ENCODE measurements at regions not wholly inside any gene's neighbourhood (a gene's known extent, or its start where the extent isn't known, plus 50 kb on each side); places are given as distances from the start of the nearest gene placed in this dataset.

DNA sequence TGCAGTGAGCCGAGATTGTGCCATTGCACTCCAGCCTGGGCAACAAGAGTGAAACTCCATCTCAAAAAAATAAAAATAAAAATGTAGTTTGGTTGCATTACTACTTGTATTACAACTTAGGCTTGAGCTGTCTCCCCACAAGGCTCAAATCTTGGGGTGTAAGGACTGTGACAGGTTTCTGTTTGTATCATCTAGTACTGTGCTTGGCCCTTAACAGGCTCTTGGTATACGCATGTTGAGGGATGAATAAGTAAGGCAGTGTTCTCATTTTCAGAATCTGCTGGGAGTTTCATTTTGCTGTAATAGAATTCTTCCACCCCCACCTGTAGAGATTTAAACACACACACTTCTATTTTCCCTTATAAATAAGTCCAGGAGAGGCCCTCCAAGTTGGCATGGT lies 289.4 kb upstream of the EEF2KMT start:
- no peak for DNase-seq (ENCODE audit: low read depth in 2 of 2)

DNA sequence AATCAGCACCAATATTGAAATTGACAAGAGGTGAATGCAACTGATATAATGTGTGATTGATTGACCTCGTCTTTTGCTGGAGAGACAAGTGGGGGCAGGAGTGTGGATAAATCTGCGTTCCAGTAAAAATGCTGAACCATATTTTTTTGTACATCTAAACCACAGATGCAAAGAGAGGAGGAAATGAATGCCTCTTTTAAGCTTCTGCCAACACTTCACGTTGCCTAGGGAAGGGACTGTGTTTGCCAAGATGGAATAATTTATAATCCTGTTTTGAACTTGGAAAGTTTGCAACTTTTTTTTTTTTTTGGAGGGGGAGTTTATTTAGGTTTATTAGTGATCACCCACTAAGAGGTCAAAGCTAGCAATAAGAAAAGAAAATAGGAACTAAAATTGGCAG lies 288.2 kb upstream of the EEF2KMT start:
- DNase-seq (ENCODE audit: low read depth in 2 of 2): no peak

DNA sequence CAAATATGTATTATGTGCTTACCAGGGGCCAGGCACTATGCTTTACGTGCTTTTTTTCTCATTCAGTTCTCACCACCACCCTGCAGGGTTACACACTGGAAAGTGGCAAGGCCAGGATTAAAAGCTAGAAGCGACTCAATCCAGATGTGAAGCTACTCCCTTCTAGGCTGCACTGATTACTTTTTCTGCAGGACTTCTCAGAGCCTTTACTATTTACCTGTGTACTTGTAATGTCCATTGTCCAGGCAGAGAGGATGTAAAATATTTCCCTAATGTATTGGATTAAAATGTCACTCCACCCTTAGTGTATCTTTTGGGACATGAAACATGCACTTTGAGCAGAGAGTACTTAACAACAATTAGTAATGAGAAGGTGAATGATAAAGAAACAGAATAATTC lies 287.5 kb upstream of the EEF2KMT start:
- no peak for DNase-seq (ENCODE audit: low read depth in 2 of 2)

DNA sequence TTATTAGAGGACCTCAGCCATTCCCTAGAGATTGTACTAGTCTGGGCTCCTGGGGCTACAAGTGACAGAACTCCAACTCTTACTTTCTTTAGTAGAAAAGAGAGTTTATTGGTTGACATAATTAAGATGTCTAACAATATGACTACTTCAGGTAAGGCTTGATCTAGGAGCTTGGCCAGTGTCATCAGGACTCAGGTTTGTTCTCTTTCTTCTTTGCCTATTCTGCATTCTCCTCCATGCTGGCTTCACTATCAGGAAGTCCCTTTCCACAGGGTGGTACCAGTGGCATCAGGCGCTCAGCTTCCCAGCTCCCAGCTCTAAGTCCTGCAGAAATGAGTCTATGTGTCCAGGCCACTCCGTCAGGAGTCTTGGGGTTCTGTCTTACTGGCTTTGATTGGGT lies 286.1 kb upstream of the EEF2KMT start:
- DNase-seq (ENCODE audit: low read depth in 2 of 2): no peak

DNA sequence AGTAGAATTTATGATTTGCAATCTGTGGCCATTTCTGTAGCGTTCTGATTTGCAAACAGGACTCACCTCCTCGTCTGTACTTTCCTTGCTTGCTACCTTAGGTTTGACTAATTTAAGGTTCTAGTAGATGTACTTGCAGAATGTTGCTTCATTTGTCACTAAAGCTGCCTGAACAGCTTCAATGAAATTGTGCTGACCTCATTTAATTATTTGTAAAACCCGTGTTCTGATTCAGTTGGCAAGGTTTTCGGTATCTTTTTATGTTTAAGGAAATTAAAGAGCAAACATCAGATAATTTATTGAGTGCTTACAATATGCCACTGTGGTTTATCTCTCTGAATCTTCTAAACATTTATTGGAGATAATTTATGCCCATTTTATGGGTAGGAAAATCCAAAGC lies 284.9 kb upstream of the EEF2KMT start:
- DNase-seq (ENCODE audit: low read depth in 2 of 2): no peak

DNA sequence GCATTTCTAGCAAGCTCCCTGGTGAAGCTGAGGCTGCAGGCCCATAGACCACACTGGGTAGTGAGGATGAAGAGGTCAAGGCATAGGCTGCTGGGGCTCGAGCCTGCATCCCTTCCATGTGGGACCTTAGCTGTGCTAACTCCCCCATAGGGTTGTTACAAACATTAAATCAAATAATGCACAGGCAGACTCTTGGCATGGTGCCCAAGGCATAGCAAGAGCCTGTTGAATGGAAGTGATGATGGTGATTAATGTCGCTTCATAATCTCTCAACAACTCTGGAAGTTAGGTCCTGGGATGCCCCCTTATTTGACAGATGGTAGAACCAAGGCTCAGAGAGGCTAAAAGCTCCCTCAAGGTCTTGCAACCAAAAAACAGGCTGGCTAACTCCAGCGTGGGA lies 283.9 kb upstream of the EEF2KMT start:
- no peak for DNase-seq (ENCODE audit: low read depth in 2 of 2)

DNA sequence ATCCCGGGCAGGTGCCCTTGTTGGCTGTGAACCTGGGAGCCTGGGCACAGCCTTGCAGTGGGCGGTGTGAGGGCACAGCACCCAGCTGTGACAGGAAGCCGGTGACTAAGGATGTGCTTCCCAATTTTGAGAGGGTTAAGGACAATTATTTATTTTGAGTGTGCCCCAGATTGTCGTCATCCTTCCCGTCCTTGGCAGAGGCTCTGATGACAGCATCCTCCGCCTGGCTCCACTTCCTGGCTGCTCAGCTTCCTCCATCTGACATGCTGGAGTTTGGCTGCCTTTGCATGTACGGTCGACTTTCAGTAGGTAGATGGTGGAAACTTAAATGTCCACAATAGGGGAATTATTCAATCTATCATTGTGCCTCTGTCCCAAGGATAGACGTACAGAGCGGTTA lies 282.4 kb upstream of the EEF2KMT start:
- no peak for DNase-seq (ENCODE audit: low read depth in 2 of 2)

DNA sequence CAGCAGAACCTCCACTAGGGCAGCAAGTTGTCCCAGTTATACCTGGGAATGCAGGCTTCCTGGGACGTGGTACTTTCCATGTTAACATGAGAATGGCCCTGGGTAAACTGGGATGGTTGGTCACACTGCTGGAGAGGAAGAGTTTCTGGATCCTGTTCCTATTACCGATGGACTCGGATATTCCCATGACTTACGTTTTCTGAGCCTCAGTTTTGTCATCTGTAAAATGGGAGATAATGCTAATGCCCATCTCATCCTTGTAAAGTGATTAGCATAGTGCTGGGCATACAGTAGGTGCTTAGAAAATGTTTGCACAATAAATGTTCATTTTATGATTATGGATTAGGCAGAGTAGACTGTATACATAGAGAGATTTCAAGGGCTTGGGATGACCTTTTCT lies 280.9 kb upstream of the EEF2KMT start:
- DNase-seq (ENCODE audit: low read depth in 2 of 2): no peak

DNA sequence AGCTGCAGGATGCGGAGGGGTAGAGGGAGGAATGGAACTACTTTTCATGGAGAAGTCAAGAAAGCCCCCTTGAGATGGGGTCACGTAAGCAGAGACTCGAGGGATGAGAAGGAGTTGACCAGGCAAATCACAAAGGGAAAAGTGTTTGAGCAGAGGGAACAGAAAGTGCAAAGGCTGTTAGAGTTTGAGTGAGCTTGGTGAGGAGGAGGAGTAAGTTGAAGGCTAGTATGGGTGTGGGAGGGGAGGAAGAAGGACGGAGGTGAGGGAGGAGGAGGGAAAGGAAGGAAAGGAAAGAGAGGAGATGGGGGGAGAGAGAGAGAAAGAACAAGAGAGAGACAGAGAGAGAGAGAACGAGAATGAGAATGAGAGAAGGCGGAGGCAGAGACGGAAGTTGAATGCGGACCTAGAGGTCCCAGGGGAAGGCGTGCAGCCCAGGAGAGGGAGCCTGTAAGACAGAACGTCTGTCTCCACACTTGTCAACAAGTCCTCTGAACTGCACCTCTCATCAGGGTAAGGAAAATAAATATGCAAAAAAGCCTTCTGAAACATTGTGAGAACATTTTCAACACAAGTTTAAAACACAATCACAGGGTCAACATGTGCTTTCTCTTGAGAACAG lies 279.8 kb upstream of the EEF2KMT start:
- DNase-seq (ENCODE audit: low read depth in 2 of 2): no peak

DNA sequence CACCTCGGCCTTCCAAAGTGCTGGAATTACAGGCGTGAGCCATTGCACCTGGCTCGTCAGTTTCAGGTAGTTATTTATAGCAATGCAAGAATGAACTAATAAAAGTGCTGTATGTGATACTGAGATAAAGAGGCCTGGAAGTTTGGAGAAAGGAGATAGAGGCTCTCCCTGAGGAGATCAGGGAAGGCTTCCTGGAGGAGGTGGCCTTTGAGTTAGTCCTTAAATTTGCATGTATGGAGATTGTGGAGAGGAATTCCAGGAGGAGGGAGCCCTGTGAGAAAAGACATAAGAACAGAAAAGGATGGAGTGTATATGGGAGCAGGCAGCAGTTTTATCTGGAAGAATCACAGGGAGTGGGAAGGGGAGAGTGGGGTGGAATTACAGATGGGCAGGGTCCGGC lies 276.6 kb upstream of the EEF2KMT start:
- no peak for DNase-seq (ENCODE audit: low read depth in 2 of 2)

DNA sequence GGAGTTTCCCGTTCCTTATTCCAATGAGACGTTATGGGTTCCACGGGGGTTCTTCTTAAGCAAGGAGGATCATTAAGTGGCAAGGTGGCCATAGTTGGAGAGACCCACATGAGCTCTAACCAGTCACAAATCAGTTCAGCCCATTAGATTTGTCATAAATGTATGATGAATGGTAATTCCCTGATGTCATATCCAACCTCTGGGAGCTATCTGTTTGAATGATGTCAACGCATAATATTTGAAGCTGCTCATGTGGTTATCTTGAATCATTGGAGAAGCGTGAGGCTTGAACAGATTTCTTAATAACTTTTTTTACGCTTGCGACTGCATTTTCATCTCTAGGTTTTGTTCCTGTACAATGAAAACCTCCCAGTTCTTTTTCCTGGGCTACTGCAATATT lies 270.4 kb upstream of the EEF2KMT start:
- DNase-seq (ENCODE audit: low read depth in 2 of 2): no peak

DNA sequence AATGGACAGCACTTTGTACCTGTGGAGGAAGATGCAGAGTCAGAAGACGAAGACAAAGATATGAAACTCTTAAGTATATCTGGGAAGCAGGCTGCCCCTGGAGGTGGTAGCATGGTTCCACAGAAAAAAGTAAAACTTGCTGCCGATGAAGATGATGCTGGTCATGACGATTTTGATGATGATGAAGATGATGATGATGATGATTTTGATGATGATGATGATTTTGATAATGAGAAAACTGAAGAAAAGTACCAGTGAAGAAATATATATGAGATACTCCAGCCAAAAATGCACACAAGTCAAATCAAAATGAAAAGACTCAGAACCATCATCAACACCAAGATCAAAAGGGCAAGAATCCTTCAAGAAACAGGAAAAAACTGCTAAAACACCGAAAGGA lies 268.5 kb upstream of the EEF2KMT start:
- no peak for DNase-seq (ENCODE audit: low read depth in 2 of 2)

DNA sequence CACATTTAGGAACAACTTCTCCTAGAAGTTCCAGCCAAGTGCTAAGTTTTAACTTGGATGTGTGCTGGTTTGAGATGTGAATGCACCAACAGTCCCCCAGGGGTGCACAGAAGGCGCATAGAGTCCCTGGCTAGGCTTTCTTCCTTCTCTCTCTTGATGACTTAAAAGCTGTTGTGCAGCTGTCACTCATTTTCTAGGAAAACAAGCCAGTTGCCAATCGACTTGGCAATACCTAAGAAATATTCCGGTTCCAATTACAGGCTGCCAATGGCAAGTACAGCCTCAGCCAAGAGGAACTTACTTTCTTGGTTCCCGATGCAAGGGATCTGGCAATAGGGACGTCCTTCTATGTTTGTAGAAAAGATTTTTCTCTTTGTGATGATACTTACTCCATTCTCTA lies 266.6 kb upstream of the EEF2KMT start:
- DNase-seq (ENCODE audit: low read depth in 2 of 2): no peak

DNA sequence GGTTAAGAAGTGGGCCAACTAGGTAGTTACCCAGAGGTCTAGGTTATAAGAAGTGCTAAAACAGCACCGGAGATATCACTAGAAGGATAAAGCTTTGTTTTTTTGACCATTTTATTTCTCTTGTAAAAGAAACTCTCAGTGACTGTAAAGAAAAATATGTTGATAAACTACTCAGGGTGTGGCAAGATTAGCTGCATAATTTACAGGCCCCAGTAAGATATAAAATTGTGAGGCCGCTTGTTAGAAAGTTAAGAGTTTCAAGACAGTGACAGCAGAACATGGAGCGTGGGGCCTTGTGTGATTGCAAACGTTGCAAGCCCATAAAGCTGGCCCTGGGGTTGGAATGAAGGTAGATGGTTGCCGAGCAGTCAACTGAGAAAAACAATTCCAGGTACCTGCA lies 263.7 kb upstream of the EEF2KMT start:
- no peak for DNase-seq (ENCODE audit: low read depth in 2 of 2)

DNA sequence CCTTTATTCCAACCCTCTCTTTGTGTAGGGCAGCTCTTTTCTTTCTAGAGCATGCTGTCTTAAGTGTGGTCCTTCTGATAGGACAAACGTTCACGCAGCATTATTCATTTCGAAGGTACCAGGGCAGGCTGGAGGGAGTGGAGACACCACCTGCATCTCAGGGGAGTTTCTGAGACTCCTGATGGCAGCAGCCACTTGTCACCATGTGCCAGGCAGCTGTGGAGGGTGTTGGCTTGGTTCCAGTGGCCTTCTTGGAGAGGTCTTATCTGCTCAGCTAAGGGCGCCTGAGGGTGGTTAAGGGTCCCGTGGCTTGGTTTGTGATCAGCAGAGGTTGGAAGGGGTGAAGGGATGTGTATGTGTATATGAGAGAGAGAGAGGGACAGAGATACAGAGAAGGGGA lies 257.1 kb upstream of the EEF2KMT start:
- no peak for DNase-seq (ENCODE audit: low read depth in 2 of 2)

DNA sequence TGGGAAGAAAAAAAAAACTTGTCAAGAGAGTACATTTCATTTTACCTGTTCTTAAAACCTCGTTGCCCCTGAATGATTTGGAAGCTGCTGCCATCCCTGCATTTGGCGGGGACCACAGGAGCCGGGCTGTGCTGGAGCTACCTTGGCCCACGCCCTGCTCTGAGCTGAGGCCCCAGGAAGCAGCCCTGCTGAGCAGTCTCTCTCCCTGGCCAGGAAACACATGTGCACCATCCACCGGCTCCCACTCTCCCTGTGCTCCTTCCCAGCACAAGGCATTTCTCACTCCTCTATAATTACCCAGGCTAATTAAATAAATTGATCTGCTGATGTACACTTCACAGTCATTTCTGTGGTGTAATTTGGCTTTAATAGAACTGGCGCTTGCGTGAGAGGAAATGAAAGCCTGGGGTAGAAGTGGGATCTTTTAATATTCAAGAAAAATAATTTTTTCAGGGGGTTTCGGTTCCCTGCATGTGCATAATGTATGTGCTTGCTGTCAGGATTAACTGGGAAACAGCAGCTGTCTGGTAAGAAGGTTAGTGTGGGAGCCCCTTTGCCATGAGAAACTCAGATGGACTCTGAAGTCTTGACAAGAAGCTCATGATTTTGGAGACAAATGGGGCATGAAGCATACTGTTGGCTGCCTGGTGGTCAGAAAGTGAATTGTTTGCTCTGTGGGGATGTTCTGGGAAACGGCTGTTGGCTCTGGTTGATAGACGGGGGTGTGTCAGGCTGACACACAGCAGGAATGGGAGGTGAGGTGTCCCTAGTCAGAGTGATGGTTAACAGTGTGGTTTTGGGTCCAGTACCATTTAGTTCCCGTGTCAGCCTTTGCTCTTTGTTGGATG lies 252.3 kb upstream of the EEF2KMT start:
- no peak for DNase-seq (ENCODE audit: low read depth in 2 of 2)

DNA sequence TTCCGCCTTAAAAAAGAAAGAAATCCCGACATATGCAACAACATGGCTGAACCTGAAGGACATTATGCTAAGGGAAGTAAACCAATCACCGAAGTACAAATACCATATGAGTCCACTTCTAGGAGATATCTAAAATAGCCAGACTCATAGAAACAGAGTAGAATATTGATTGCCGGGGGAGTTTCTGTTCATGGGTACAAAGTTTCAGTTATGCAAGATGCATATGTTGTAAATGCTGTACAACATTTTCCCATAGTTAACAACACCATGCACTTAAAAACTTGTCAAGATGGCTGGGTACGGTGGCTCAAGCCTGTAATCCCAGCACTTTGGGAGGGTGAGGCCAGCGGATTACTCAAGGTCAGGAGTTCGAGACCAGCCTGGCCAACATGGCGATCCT lies 251.5 kb upstream of the EEF2KMT start:
- no peak for DNase-seq (ENCODE audit: low read depth in 2 of 2)

DNA sequence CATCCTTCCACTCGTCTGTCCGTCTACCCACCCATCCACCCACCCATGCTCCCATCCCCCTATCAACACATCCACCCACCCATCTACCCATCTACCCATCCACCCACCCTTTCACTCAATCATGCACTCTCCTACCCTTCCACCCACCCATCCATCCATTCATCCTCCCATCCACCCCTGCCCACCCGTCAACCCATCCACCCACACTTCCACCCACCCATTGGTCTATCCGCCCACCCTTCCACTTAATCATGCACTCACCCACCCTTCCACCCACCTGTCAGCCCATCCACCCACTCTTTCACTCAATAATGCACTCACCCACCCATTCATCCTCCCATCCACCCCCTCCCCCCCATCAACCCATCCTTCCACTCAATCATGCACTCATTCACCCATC lies 250.0 kb upstream of the EEF2KMT start:
- DNase-seq (ENCODE audit: low read depth in 2 of 2): no peak

DNA sequence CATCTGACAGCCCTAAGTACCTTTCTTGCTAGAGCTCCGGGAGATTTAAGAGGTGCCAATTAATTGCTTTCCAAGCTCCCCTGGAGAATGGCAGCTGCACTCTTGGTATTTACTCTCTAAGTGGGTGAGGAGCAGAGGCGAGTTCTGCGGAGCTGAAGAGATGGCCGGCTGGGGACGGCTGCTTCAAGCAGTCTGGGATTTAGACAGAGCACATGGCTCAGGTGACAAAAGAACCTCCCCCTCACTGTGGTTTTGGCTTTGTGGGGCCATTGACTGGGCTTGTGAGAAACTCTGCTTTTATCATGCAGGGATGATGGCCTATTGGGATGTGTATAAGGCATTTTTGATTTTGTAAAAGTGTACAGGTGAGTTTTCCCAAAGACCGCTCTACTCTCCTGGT lies 239.3 kb upstream of the EEF2KMT start:
- DNase-seq (ENCODE audit: low read depth in 2 of 2): no peak

DNA sequence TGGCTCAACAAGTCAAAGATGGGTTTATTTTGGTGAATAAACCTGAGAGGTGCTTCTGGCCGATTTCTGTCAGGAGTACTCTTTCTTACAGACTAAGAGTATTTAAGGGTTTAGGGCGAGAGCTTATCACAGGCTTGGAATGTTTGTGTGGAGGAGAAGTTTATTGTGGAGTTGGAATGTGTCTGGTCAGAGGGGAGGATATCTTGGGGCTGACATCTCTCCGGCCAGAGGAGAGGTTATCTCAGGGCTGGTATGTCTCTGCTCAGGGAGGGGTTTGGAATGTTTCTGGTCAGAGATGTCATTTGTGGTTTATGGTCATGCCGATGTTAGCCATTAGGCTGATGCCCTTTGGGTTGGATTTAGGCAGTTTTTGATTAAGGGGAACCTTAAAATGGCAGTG lies 236.4 kb upstream of the EEF2KMT start:
- no peak for DNase-seq (ENCODE audit: low read depth in 2 of 2)

DNA sequence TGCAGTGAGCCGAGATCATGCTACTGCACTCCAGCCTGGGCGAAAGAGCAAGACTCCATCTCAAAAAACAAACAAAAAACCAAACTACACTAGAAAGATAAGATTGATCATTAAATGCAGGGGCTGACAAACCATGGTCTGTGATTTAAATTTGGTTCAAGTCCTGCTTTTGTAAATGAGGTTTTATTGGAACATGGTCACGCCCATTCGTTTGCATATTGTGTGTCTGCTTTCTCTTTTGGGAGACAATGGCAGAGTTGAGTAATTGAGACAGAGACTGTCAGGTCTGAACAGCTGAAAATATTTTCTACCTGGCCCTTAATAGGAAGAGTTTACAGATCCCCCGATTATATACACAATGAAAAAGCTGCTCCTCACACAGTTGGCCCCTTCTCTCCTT lies 235.5 kb upstream of the EEF2KMT start:
- no peak for DNase-seq (ENCODE audit: low read depth in 2 of 2)

DNA sequence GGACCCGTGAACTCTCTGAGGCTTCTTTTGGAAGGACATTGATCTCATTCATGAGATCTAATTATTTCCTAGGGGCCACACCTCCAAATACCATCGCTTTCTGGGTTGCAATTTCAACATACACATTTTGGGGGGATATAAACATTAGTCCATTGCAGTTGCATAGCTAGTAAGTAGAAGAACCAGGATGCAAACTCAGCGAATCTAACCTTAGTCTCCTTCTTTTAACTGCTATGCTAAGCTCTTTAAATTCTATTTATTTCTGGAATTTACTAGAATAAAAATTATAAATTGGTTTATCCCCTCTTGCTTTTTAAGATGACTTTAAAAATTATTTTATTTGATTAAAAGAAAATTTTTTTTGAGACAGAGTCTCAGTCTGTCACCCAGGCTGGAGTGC lies 232.5 kb upstream of the EEF2KMT start:
- DNase-seq (ENCODE audit: low read depth in 2 of 2): no peak

DNA sequence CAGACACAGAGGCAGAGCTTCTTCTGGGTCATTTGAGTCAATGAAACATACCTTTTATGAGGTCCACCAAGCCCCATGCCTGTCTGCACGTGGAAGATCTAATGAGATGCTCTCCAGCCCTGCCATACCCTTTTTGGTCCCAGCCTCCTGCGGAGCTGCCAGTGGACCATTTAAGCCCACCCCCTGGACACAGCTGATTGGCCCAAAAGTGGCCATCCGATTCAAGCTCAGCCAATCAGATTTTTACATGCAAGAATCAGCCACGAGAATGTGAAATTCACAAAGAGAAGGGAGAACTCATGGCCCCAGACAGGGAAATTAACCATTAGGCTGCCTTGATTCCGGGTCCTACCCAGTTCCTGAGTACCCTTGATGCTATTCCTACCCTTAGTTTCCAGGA lies 231.0 kb upstream of the EEF2KMT start:
- DNase-seq (ENCODE audit: low read depth in 2 of 2): no peak

DNA sequence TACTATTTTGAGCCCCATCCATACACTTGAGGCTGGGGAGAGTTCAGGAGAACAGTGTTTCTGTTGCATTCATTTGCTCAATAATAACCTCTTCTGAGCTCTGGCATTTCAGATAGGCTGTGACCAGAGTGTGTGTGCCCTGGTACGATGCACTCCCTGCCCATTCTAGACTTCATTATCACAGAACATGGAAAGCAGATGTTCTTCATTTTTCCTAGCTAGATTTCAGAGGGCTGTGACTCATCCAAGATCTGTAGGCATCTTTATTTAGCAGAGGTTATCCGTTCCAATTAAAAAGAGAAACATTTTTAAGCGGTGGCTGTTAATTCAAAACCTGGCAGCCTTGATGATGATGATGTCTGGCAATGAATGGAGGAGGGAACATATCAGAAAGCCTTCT lies 228.8 kb upstream of the EEF2KMT start:
- no peak for DNase-seq (ENCODE audit: low read depth in 2 of 2)

Measured in activated CD8-positive, alpha-beta memory T cell treated with anti-CD3 and anti-CD28 coated beads for 4 hours (primary cell).